Loucy (cell line): ENCODE measurements at regions not wholly inside any gene's neighbourhood (a gene's known extent, or its start where the extent isn't known, plus 50 kb on each side); places are given as distances from the start of the nearest gene placed in this dataset.

ENCODE experiments used
- H2AFZ ChIP-seq: fragments of 200-600 bp; sonication (generic); 2 replicates; pipeline ENCODE4 v1.6.0; 2016; ENCODE audit warnings: antibody characterized with exemption, mild to moderate bottlenecking, low read length, moderate library complexity
- H3F3A ChIP-seq: fragments of 200-600 bp; 2 replicates; pipeline ENCODE4 v1.6.0; 2016; ENCODE audit warnings: antibody characterized with exemption, low read depth, mild to moderate bottlenecking
- H3K27me3 ChIP-seq: fragments of 200-600 bp; sonication (generic); 2 replicates; pipeline ENCODE4 v1.6.1; 2014; ENCODE audit warnings: low read length, mild to moderate bottlenecking; ENCODE audit not compliant: insufficient read depth, poor library complexity, severe bottlenecking
- H3K36me3 ChIP-seq: fragments of 200-600 bp; sonication (generic); 2 replicates; pipeline ENCODE4 v1.6.1; 2016; ENCODE audit warnings: low read length; ENCODE audit not compliant: insufficient read depth
- H3K4me1 ChIP-seq: fragments of 200-600 bp; sonication (generic); 2 replicates; pipeline ENCODE4 v1.5.1; 2014; ENCODE audit warnings: low read length, mild to moderate bottlenecking; ENCODE audit not compliant: insufficient read depth, poor library complexity, severe bottlenecking
- H3K4me2 ChIP-seq: fragments of 200-600 bp; sonication (generic); 2 replicates; pipeline ENCODE4 v1.6.0; 2014; ENCODE audit warnings: antibody characterized with exemption, low read length, low read depth, mild to moderate bottlenecking; ENCODE audit not compliant: poor library complexity, severe bottlenecking
- H3K4me3 ChIP-seq: fragments of 200-600 bp; sonication (generic); 2 replicates; pipeline ENCODE4 v1.5.1; 2014; ENCODE audit warnings: low read length, mild to moderate bottlenecking, mixed read lengths; ENCODE audit not compliant: poor library complexity, severe bottlenecking
- H3K79me2 ChIP-seq: fragments of 200-600 bp; sonication (generic); 2 replicates; pipeline ENCODE4 v1.6.1; 2014; ENCODE audit warnings: low read length; ENCODE audit not compliant: insufficient read depth
- H3K9ac ChIP-seq: fragments of 200-600 bp; sonication (generic); 2 replicates; pipeline ENCODE4 v1.6.0; 2014; ENCODE audit warnings: mild to moderate bottlenecking, low read depth, low read length, moderate library complexity; ENCODE audit not compliant: poor library complexity, severe bottlenecking
- H3K9me2 ChIP-seq: fragments of 200-600 bp; sonication (generic); replicated peaks from 2 replicates; pipeline ENCODE4 v1.6.1; 2016; ENCODE audit warnings: low read depth, low read length, mixed read lengths
- H3K9me3 ChIP-seq: fragments of 200-600 bp; sonication (generic); 2 replicates; pipeline ENCODE4 v1.6.1; 2014; ENCODE audit warnings: mild to moderate bottlenecking, antibody characterized with exemption, low read length, low read depth; ENCODE audit not compliant: insufficient read depth
- H4K20me1 ChIP-seq: fragments of 200-600 bp; sonication (generic); 2 replicates; pipeline ENCODE4 v1.6.0; 2014; ENCODE audit warnings: antibody characterized with exemption, low read length, mild to moderate bottlenecking; ENCODE audit not compliant: insufficient read depth, poor library complexity, severe bottlenecking
- CTCF ChIP-seq: fragments of 200-600 bp; sonication (generic); conservative IDR thresholded peaks from 2 replicates; pipeline ENCODE4 v1.5.1; 2014; ENCODE audit warnings: mild to moderate bottlenecking, antibody characterized with exemption, low read length
- EZH2phosphoT487 ChIP-seq: fragments of 200-600 bp; IDR thresholded peaks from 2 replicates; pipeline ENCODE4 v1.6.1; 2018; ENCODE audit warnings: antibody characterized with exemption, mild to moderate bottlenecking, moderate library complexity, borderline replicate concordance

GRCh38 chr2:15084826-15085489 is 452.4 kb downstream of the LRATD1 start:
- no peak for TF ChIP-seq EZH2phosphoT487
- no peak for TF ChIP-seq CTCF
- H2AFZ ChIP-seq: no peak overlapping the region
- H3K9ac ChIP-seq: no peak overlapping the region
- no peaks in the 10 kb centered on the region for H3F3A ChIP-seq
- H3K9me2 ChIP-seq: no peaks in the 10 kb centered on the region
- no peaks in the 10 kb centered on the region for H3K27me3 ChIP-seq
- no peaks in the 10 kb centered on the region for H4K20me1 ChIP-seq
- H3K4me1 ChIP-seq: no peaks in the 10 kb centered on the region
- H3K9me3 ChIP-seq: no peaks in the 10 kb centered on the region
- H3K4me2 ChIP-seq: no peak overlapping the region
- H3K36me3 ChIP-seq: no peaks in the 10 kb centered on the region
- H3K79me2 ChIP-seq: no peaks in the 10 kb centered on the region
- no peak overlapping the region for H3K4me3 ChIP-seq

GRCh38 chr2:15092181-15092580 is 459.7 kb downstream of the LRATD1 start:
- Histone ChIP-seq H3K9ac (no peak overlapping the region), H4K20me1 (no peaks in the 10 kb centered on the region), H2AFZ (no peak overlapping the region), H3K27me3 (no peaks in the 10 kb centered on the region), H3K4me1 (peaks cover 16% of the 10 kb centered on the region), H3K9me3 (no peaks in the 10 kb centered on the region), H3K4me2 (no peak overlapping the region), H3K4me3 (no peak overlapping the region), H3K79me2 (no peaks in the 10 kb centered on the region), H3K36me3 (no peaks in the 10 kb centered on the region), H3K9me2 (no peaks in the 10 kb centered on the region), H3F3A (no peaks in the 10 kb centered on the region)
- TF ChIP-seq EZH2phosphoT487 (no peak), CTCF (no peak)

GRCh38 chr2:15092691-15093090 is 460.2 kb downstream of the LRATD1 start:
- Histone ChIP-seq H4K20me1 (no peaks in the 10 kb centered on the region), H2AFZ (no peak overlapping the region), H3K4me3 (no peak overlapping the region), H3K79me2 (no peaks in the 10 kb centered on the region), H3K4me2 (no peak overlapping the region), H3K36me3 (no peaks in the 10 kb centered on the region), H3K9ac (no peak overlapping the region), H3F3A (no peaks in the 10 kb centered on the region), H3K9me3 (no peaks in the 10 kb centered on the region), H3K4me1 (peaks cover 19% of the 10 kb centered on the region), H3K27me3 (no peaks in the 10 kb centered on the region), H3K9me2 (no peaks in the 10 kb centered on the region)
- TF ChIP-seq CTCF: no peak
- no peak for TF ChIP-seq EZH2phosphoT487
